PC-3 (cell line): ENCODE measurements at regions not wholly inside any gene's neighbourhood (a gene's known extent, or its start where the extent isn't known, plus 50 kb on each side); places are given as distances from the start of the nearest gene placed in this dataset.

Source experiments
- EZH2phosphoT487 ChIP-seq: fragments of 300-600 bp; sonication (generic); IDR thresholded peaks from 2 replicates; pipeline ENCODE4 v1.6.1; 2018; ENCODE audit warnings: mild to moderate bottlenecking, antibody characterized with exemption, low read length, borderline replicate concordance
- TF ChIP-seq, protein P1 (sequence below): fragments of 300-600 bp; sonication (generic); conservative IDR thresholded peaks from 2 replicates; pipeline ENCODE4 v1.5.1; 2017; ENCODE audit warnings: antibody characterized with exemption, low read depth, mild to moderate bottlenecking, low read length

DNA sequence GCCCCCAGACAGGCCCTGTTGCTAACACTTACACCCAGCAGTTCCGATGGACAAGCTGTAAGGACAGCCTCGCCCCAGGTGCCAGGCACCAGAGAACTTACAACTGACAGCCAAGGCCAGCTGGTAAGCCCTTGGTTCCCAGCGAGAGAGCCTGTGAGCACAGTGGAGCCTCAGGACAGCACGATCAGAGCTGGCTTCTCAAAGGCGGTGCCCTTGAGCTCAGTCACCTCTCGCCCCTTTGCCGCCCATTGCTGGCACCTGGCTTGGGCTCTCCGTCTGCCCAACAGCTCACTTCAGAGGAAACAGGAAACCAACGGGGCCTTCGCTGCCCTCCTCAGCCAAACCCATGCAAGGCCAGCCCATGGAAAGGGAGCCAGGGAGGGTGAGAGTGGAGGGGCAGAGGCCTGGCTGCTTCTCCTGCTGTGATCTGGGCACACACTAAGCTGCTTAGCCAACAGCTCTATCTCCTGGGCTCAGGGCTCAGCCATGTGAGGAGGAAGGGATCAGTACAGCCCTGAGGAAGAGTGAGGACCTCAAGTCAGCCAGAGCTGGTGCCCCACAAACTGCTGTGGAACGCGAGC, 98.5 kb downstream of the SINHCAF start:
- TF ChIP-seq, protein P1, sequence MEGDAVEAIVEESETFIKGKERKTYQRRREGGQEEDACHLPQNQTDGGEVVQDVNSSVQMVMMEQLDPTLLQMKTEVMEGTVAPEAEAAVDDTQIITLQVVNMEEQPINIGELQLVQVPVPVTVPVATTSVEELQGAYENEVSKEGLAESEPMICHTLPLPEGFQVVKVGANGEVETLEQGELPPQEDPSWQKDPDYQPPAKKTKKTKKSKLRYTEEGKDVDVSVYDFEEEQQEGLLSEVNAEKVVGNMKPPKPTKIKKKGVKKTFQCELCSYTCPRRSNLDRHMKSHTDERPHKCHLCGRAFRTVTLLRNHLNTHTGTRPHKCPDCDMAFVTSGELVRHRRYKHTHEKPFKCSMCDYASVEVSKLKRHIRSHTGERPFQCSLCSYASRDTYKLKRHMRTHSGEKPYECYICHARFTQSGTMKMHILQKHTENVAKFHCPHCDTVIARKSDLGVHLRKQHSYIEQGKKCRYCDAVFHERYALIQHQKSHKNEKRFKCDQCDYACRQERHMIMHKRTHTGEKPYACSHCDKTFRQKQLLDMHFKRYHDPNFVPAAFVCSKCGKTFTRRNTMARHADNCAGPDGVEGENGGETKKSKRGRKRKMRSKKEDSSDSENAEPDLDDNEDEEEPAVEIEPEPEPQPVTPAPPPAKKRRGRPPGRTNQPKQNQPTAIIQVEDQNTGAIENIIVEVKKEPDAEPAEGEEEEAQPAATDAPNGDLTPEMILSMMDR = no peak
- no peak for TF ChIP-seq EZH2phosphoT487
